SKM-1 (cell line): ENCODE measurements at regions not wholly inside any gene's neighbourhood (a gene's known extent, or its start where the extent isn't known, plus 50 kb on each side); places are given as distances from the start of the nearest gene placed in this dataset.
"Not testable (repeated sequence)": the region's sequence is repeated elsewhere in the genome, so short reads cannot be mapped to it uniquely, and the experiment has no call there.

Experiments
- DNase-seq: peaks from one replicate; lab custom pipeline; 2025; ENCODE audit not compliant: unreplicated experiment; lab: John Stamatoyannopoulos, UW

DNA sequence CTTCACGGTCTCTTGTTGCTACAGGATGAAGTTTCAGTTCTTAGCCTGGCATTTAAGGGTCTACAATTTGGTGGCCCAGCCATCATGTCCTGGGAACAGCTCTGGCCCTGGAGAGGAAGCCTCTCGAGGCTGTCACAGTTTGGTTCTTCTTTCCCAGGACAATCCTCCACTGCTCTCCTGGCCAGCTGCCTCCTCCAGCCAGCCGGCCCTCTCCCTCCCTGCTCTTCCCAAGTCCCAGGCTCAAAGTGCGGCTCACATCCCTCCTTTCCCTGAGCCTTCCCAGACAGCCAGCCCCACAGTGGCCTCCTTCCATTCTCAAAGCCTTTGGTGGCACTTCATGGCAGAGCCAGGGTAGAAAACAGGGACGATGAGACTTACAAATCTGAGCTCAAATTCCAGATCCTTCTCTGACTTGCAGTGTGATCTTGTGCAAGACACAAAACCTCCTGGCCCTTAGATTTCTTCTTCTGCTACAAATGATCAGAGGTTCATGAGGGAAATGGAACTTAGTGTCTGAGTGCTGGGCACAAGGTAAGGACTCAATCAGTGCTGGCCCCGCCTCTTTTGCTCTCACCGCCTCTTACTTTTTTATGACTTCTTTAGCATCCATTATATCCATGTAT, 223.8 kb upstream of the ECI2 start:
- no peak for DNase-seq

DNA sequence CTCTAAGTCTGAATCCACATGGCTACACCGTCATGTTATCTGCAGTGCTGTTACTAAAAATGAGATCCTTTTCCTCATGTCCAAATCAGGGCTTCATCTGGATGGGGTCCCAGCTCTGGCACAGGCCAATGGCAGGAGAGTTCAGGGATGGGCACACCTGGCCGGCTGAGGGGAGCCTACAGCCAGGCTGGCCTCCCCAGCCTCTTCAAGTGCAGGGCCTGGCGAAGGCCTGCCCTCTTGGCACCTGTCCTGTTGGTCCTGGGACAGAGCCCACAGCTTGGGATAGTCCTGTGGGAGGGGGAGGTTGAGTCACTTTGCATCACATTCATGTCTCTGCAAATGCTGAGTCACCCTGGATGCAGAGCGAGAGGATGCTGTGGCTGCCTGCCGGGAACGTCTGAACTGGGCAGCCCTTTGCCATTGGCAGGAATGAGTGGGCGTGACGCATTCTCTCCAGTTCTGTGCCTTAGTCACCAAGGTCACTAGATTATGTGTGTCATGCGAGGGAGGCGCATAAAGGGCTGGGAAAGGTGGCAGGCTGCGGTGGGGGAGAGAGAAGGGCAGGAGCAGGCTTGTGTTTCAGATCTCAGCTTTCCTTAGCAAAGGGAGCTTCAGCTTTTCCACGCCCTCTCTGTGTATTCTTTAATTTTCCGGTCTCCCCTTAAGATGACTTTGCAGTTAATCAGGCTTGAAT, 223.2 kb upstream of the ECI2 start:
- no peak for DNase-seq

- DNase-seq, result not testable (repeated sequence)
Measured at GRCh38 chr6:4357660-4358152, 222.3 kb upstream of the ECI2 start.

DNA sequence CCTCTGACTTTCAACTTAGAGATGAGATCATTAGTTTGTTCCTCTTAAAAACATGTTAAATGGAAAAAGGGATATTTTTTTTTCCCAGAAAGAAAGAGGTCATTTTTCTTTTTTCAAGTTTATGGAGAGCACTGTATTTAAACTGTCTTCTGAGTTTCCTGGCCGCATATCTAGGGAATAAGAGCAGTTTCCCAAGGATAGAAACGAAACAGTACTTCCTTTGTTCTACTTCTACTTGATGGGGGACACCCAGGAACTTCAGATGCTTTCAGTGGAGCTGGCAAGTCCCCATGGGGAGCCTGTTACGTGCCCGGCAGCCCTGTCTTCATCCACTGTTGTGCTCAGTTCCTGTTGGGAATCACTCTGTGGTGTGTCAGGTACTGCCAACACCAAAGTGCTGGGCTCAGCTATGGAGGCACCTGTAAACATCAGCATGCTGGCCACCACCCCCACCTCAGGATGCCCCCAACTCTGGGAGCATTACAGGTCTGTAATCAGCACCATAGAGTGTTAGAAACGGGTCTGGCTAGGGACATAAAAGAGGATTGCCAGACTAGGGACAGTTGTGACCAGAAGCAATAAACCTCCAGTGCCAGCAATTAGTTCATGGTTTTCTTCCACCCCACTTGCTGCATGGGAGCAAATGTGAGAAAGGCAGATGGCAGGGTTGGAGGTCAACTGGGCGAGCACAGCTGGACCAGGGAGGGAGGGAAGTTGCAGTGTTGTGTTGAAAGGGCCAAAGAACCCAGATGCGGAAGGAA, 221.7 kb upstream of the ECI2 start:
- DNase-seq, result no peak

- DNase-seq, result no peak
Measured at GRCh38 chr6:4355241-4355640, 219.9 kb upstream of the ECI2 start.

GRCh38 chr6:4354181-4354580, 218.8 kb upstream of the ECI2 start:
- no peak for DNase-seq

DNA sequence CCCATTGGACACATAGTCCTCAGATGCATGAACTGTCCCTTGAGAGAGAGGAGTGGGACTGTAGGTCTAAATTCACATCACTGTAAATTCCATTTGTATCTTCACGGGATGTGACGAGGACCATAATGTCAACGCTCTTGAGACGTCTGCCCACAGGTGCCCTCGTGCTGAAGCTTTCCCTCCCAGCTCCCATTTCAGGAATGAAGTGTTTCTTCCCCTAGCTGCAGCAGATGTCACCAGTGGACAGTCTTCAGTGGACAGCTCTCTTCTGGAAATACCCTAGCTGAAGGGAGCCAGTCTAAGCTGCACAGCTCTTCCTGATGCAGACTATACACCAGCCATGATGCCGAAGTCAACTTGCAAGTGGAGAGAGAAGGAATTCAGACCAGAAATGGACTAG, 217.4 kb upstream of the ECI2 start:
- no peak for DNase-seq

DNA sequence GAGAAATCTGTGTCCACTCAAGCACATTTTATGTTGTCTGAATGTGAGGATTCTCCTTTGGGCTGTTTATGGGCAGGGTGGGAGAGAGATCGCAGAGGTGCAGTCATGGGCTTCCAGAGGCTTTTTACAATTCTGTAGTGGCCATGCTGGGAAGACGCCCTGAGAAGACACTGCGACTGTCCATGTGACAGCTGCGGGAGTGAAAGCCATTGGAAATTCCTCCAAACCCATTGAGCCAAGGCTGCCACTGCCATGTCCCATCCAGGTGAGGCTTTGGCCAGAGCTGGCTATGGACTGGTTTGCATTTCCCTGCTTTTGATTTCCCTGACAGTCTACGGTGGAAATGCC, 216.9 kb upstream of the ECI2 start:
- DNase-seq, result no peak

DNA sequence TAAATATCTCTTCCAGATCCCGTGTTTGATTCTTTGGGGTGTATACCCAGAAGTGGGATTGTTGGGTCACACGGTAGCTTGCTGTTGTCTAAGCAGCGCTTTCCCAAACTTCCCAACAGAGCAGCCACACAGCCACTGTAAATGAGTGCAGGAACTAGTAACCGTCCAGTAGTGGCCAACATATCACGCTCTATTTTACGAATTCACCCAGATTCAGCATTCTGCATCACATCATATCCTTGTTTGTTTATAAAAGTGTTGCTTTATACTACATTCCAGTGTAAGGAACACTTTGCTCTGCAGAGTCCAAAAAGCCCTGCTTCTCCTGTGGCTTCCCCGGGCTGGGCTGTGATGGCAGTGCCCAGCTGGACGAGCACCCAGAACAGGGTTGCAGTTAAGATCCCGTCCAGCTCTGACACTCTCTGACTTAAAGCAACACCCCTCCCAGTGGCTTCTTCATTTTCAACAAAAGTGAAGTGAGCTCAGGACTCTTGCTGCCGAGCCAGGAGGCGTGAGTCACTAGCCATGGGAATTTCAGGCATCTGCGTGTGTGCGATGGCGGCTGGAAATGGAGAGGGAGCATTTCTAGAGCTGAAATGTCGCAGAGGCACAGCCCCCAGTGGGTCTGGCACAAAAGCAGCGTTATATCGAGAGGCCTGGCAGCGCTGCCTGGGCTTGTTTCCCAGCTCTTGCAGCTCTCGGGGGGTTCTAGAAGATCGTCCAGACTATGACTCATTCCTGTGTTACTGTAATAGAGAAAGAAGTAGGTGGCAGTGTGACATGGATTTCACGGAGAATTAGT, 216.3 kb upstream of the ECI2 start:
- no peak for DNase-seq

GRCh38 chr6:4350567-4351519, 215.5 kb upstream of the ECI2 start:
- DNase-seq, result no peak

DNA sequence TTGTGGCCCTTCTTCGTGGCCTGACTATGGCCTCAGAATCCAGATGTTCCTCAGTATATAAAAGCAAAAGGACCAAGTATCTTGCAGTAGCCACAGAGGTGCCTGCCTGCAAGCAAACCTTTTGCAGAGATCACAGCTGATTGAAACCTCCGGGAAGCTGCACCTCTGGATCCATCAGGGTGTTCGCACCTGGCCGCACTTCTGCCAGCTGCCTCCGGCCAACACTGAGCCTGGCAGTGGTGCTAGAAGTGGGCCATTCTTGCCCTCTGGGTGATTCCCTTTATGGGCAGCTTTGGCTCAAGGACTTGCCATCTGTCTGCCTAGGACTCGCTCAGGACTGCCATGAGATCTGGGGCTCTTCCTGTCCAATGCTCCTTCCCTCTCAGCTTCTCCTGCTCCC, 214.6 kb upstream of the ECI2 start:
- no peak for DNase-seq

- no peak for DNase-seq
Measured at GRCh38 chr6:4349323-4349722, 213.9 kb upstream of the ECI2 start.

GRCh38 chr6:4348462-4349112, 213.2 kb upstream of the ECI2 start:
- DNase-seq, result no peak

- no peak for DNase-seq
Measured at GRCh38 chr6:4347877-4348276, 212.5 kb upstream of the ECI2 start.

- no peak for DNase-seq
Measured at GRCh38 chr6:4346659-4347333, 211.4 kb upstream of the ECI2 start.

GRCh38 chr6:4345543-4345942, 210.2 kb upstream of the ECI2 start:
- DNase-seq, result no peak

DNA sequence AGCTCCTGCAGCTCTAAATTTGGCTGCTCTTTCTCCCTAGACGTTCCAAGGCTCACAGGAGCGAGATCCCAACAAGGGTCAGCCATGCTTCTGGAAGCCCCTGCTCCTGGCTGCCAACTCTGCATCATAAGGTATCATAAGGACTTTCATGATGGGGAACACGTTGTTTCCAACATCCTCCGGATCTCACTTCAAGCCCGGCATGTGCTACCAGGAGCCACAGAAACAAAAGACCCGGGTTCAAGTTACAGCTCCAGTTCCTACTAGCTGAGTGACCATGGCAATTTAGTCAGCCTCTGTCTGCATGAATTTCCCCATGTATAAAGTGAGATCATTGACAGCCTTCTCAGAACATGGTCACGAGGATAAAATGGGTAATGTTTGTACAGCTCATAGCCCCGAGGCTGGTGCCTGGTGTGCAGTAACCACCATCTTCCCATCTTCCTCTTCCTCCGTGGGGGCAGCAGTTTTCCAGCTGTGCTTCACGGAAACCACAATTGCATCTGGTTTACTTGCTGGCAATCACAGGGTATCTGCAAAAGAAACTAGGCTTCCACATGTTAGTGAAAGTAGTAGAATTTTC, 209.0 kb upstream of the ECI2 start:
- DNase-seq, result no peak

- no peak for DNase-seq
Measured at GRCh38 chr6:4342407-4343137, 207.2 kb upstream of the ECI2 start.
